A673 (cell line): ENCODE measurements at regions not wholly inside any gene's neighbourhood (a gene's known extent, or its start where the extent isn't known, plus 50 kb on each side); places are given as distances from the start of the nearest gene placed in this dataset.

Experiments
- BruUV-seq: library from RNA; stranded (reverse); fragments of 400-500 nt; replicated peaks from 2 replicates; lab custom pipeline; 2021; lab: Mats Ljungman, UMichigan
- CTCF ChIA-PET: fragments of 300-600 bp; sonication (Branson Sonifier 250); formaldehyde crosslinking; loops from one replicate; lab custom pipeline; 2022; ENCODE audit warnings: antibody characterized with exemption; lab: Charles Lee
- POLR2A ChIA-PET: fragments of 300-600 bp; sonication (Branson Sonifier 250); formaldehyde crosslinking; loops from one replicate; lab custom pipeline; 2022; ENCODE audit warnings: antibody characterized with exemption; ENCODE audit not compliant: low non-redundant PET; lab: Charles Lee
- DNase-seq: peaks from one replicate; pipeline ENCODE4 v3.0.0-alpha.2; 2015; ENCODE audit warnings: low spot score
- H3K27ac ChIP-seq: fragments of 200-600 bp; sonication (generic); 2 replicates; pipeline ENCODE4 v1.5.1; 2016; ENCODE audit warnings: mixed run types, low read depth, mild to moderate bottlenecking, mixed read lengths, antibody characterized with exemption, low read length; ENCODE audit not compliant: poor library complexity, severe bottlenecking
- H3K27me3 ChIP-seq: fragments of 200-600 bp; sonication (generic); replicated peaks from 2 replicates; pipeline ENCODE4 v1.6.1; 2017; ENCODE audit warnings: mixed run types, low read depth, mild to moderate bottlenecking, mixed read lengths, antibody characterized with exemption, low read length; ENCODE audit not compliant: insufficient read depth, poor library complexity
- H3K36me3 ChIP-seq: fragments of 200-600 bp; sonication (generic); 2 replicates; pipeline ENCODE4 v1.6.1; 2016; ENCODE audit warnings: mixed run types, mild to moderate bottlenecking, mixed read lengths, antibody characterized with exemption, low read length; ENCODE audit not compliant: insufficient read depth, poor library complexity, severe bottlenecking
- H3K4me1 ChIP-seq: fragments of 200-600 bp; sonication (generic); 2 replicates; pipeline ENCODE4 v1.6.1; 2017; ENCODE audit warnings: mixed run types, mild to moderate bottlenecking, mixed read lengths, antibody characterized with exemption, low read length; ENCODE audit not compliant: insufficient read depth, poor library complexity, severe bottlenecking
- H3K4me3 ChIP-seq: fragments of 200-600 bp; sonication (generic); 2 replicates; pipeline ENCODE4 v1.5.1; 2016; ENCODE audit warnings: low read depth, mixed run types, mild to moderate bottlenecking, mixed read lengths, low read length; ENCODE audit not compliant: poor library complexity, severe bottlenecking
- H3K9me3 ChIP-seq: fragments of 200-600 bp; sonication (generic); 2 replicates; pipeline ENCODE4 v1.6.1; 2016; ENCODE audit warnings: mixed run types, low read depth, mild to moderate bottlenecking, mixed read lengths, antibody characterized with exemption, low read length; ENCODE audit not compliant: poor library complexity, severe bottlenecking
- CTCF ChIP-seq: fragments of 300-800, 200-600 bp; sonication (generic); conservative IDR thresholded peaks from 2 replicates; pipeline ENCODE4 v1.5.1; 2017; ENCODE audit warnings: low read depth, mild to moderate bottlenecking, antibody characterized with exemption, low read length, moderate library complexity, mixed read lengths
- EZH2 ChIP-seq: fragments of 200-600 bp; sonication (generic); IDR thresholded peaks from 2 replicates; pipeline ENCODE4 v1.6.1; 2017; ENCODE audit warnings: borderline replicate concordance, low read depth, mild to moderate bottlenecking, mixed read lengths, antibody characterized with exemption, low read length; ENCODE audit not compliant: poor library complexity, severe bottlenecking
- intact Hi-C: fragments of 100-400 bp; cut with micrococcal nuclease; formaldehyde crosslinking; loops from one replicate; pipeline ENCODE4 v1.10.0; 2022; ENCODE audit not compliant: unreplicated experiment

GRCh38 chr5:44646016-44646415 is 162.7 kb upstream of the MRPS30 start:
- TF ChIP-seq EZH2 = no peak
- TF ChIP-seq CTCF = no peak

GRCh38 chr5:44645502-44645901 is 163.2 kb upstream of the MRPS30 start:
- DNase-seq = no peak
- ChIA-PET CTCF (no interaction called here), POLR2A (no interaction called here)
- H3K27ac ChIP-seq = no peak overlapping the region
- intact Hi-C loops = no loop called here
- TF ChIP-seq CTCF = no peak
- no peak for TF ChIP-seq EZH2
- no TSS peak for BruUV-seq
- H3K36me3 ChIP-seq = no peaks in the 10 kb centered on the region
- H3K4me3 ChIP-seq = no peak overlapping the region
- H3K9me3 ChIP-seq = no peaks in the 10 kb centered on the region
- no peaks in the 10 kb centered on the region for H3K27me3 ChIP-seq
- no peaks in the 10 kb centered on the region for H3K4me1 ChIP-seq

More at GRCh38 chr5:44646016-44646415, 162.7 kb upstream of the MRPS30 start:
- no peaks in the 10 kb centered on the region for H3K36me3 ChIP-seq
- intact Hi-C loops = no loop called here
- H3K27ac ChIP-seq = no peak overlapping the region
- H3K4me1 ChIP-seq = no peaks in the 10 kb centered on the region
- POLR2A ChIA-PET = no interaction called here
- DNase-seq = no peak
- H3K9me3 ChIP-seq = no peaks in the 10 kb centered on the region
- H3K27me3 ChIP-seq = no peaks in the 10 kb centered on the region
- CTCF ChIA-PET = no interaction called here
- BruUV-seq = no TSS peak
- no peak overlapping the region for H3K4me3 ChIP-seq

- Histone ChIP-seq H3K36me3 (no peaks in the 10 kb centered on the region), H3K27ac (no peak overlapping the region), H3K27me3 (no peaks in the 10 kb centered on the region), H3K4me1 (no peaks in the 10 kb centered on the region), H3K9me3 (no peaks in the 10 kb centered on the region), H3K4me3 (no peak overlapping the region)
- DNase-seq = no peak
- TF ChIP-seq CTCF = no peak
- no peak for TF ChIP-seq EZH2
- intact Hi-C loops = no loop called here
- POLR2A ChIA-PET = no interaction called here
- no TSS peak for BruUV-seq
- CTCF ChIA-PET = no interaction called here
These were observed 164.1 kb upstream of the MRPS30 start for GRCh38 chr5:44644628-44645027.
